ENCODE measurements at regions not wholly inside any gene's neighbourhood (a gene's known extent, or its start where the extent isn't known, plus 50 kb on each side); places are given as distances from the start of the nearest gene placed in this dataset.

DNA sequence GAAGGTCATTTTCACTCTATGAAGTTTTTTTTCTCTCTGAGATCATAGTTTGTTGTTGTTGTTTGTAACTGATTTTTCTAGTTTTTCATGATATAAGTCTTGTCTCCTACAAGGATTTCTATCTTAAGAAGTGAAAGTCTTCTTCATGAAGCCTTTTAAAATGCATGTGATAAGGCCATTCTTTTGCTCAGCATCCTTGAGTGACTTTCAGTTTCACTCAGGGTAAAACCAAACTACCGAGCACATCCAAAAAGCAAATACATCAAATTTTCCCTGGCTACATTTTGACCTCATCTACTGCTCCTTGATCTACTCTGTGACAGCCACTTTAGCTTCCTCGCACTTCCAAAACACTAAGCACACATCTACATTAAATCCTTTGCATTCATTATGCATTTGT lies 580.7 kb downstream of the KCTD8 start:
- POLR2A ChIA-PET, result no interaction called here
- Mint-ChIP-seq H3K4me3 (ENCODE audit: unreplicated experiment) (no peak overlapping the region), H3K27ac (ENCODE audit: unreplicated experiment) (no peak overlapping the region), H3K4me1 (ENCODE audit: low read depth, unreplicated experiment) (no peaks in the 10 kb centered on the region), H3K36me3 (ENCODE audit: insufficient read depth, unreplicated experiment) (no peaks in the 10 kb centered on the region), H3K27me3 (ENCODE audit: insufficient read depth, unreplicated experiment) (no peaks in the 10 kb centered on the region), H3K9me3 (ENCODE audit: unreplicated experiment) (peaks cover 10% of the 10 kb centered on the region)
- Histone ChIP-seq H3K4me3 (ENCODE audit: low read depth, low read length) (no peak overlapping the region), H3K4me1 (no peaks in the 10 kb centered on the region), H3K27me3 (replicated peaks; ENCODE audit: control insufficient read depth, insufficient read depth, low read length) (no peaks in the 10 kb centered on the region), H3K9me3 (peaks cover 11% of the 10 kb centered on the region), H3K36me3 (ENCODE audit: control insufficient read depth, insufficient read depth, low read length) (no peaks in the 10 kb centered on the region)
- intact Hi-C loops (cut with micrococcal nuclease; ENCODE audit: unreplicated experiment), result no loop called here
- no TSS peak for BruUV-seq (replicated peaks)
- CTCF ChIA-PET, result no interaction called here
- TF ChIP-seq, protein P1, sequence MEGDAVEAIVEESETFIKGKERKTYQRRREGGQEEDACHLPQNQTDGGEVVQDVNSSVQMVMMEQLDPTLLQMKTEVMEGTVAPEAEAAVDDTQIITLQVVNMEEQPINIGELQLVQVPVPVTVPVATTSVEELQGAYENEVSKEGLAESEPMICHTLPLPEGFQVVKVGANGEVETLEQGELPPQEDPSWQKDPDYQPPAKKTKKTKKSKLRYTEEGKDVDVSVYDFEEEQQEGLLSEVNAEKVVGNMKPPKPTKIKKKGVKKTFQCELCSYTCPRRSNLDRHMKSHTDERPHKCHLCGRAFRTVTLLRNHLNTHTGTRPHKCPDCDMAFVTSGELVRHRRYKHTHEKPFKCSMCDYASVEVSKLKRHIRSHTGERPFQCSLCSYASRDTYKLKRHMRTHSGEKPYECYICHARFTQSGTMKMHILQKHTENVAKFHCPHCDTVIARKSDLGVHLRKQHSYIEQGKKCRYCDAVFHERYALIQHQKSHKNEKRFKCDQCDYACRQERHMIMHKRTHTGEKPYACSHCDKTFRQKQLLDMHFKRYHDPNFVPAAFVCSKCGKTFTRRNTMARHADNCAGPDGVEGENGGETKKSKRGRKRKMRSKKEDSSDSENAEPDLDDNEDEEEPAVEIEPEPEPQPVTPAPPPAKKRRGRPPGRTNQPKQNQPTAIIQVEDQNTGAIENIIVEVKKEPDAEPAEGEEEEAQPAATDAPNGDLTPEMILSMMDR (IDR thresholded peaks at IDR 0.05; ENCODE audit: insufficient read depth in 1 of 2, low read depth in 1 of 2, low read length in 1 of 2, severe bottlenecking in 1 of 2, unreplicated experiment in 1 of 2), result no peak
- no peak for DNase-seq

DNA sequence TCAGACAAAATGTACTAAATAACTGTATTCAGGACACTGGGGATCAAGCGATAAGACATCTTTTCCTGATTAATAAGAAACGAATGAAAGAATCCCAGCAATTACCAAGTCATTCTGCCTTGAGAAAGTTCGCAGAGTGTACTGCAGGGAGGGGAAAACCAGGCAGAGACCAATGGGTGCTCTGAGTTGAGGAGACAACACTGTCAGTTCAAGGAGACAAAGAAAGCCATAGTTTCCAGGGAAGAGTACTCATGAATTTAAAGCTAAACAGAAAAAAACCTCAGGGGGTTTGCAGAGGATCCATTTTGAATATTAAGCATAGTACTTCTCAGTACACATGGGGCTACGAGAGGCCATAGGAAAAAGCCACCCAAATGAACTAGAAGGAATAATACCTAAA lies 573.0 kb downstream of the KCTD8 start:
- no peaks in the 10 kb centered on the region for H3K36me3 ChIP-seq (ENCODE audit: control insufficient read depth, insufficient read depth, low read length)
- H3K4me3 ChIP-seq (ENCODE audit: low read depth, low read length), result no peak overlapping the region
- H3K36me3 Mint-ChIP-seq (ENCODE audit: insufficient read depth, unreplicated experiment), result no peaks in the 10 kb centered on the region
- H3K4me1 ChIP-seq, result no peaks in the 10 kb centered on the region
- peaks cover 11% of the 10 kb centered on the region for H3K9me3 ChIP-seq
- H3K4me3 Mint-ChIP-seq (ENCODE audit: unreplicated experiment), result no peak overlapping the region
- H3K27me3 ChIP-seq (replicated peaks; ENCODE audit: control insufficient read depth, insufficient read depth, low read length), result no peaks in the 10 kb centered on the region
- H3K27ac Mint-ChIP-seq (ENCODE audit: unreplicated experiment), result no peak overlapping the region
- BruUV-seq (replicated peaks), result no TSS peak
- H3K27me3 Mint-ChIP-seq (ENCODE audit: insufficient read depth, unreplicated experiment), result no peaks in the 10 kb centered on the region
- DNase-seq, result no peak
- no peaks in the 10 kb centered on the region for H3K4me1 Mint-ChIP-seq (ENCODE audit: low read depth, unreplicated experiment)
- ChIA-PET CTCF (no interaction called here), POLR2A (no interaction called here)
- H3K9me3 Mint-ChIP-seq (ENCODE audit: unreplicated experiment), result peaks cover 10% of the 10 kb centered on the region
- TF ChIP-seq, protein P1 (IDR thresholded peaks at IDR 0.05; ENCODE audit: insufficient read depth in 1 of 2, low read depth in 1 of 2, low read length in 1 of 2, severe bottlenecking in 1 of 2, unreplicated experiment in 1 of 2), result no peak
- intact Hi-C loops (cut with micrococcal nuclease; ENCODE audit: unreplicated experiment), result no loop called here

DNA sequence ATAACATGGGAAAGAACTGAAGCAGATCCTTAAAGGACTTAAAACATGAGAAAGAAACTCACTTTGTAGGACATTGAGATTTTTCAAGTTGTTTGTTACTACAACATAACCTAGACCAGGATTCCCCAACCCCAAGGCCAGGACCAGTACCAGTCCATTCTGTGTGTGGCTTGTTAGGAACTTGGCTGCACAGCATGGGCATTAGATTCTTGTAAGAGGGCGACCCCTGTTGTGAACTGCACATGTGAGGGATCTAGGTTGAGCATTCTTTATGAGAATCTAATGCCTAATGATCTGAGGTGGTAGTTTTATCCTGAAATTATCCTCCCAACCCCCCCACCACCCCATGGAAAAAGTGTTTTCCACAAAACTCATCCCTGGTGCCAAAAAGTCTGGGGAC lies 566.1 kb downstream of the KCTD8 start:
- POLR2A ChIA-PET, result no interaction called here
- TF ChIP-seq, protein P1 (IDR thresholded peaks at IDR 0.05; ENCODE audit: insufficient read depth in 1 of 2, low read depth in 1 of 2, low read length in 1 of 2, severe bottlenecking in 1 of 2, unreplicated experiment in 1 of 2), result no peak

More for the DNA sequence above, 566.1 kb downstream of the KCTD8 start:
- no peaks in the 10 kb centered on the region for H3K4me1 Mint-ChIP-seq (ENCODE audit: low read depth, unreplicated experiment)
- CTCF ChIA-PET, result no interaction called here
- no peaks in the 10 kb centered on the region for H3K9me3 Mint-ChIP-seq (ENCODE audit: unreplicated experiment)
- intact Hi-C loops (cut with micrococcal nuclease; ENCODE audit: unreplicated experiment), result no loop called here
- Histone ChIP-seq H3K9me3 (no peaks in the 10 kb centered on the region), H3K27me3 (replicated peaks; ENCODE audit: control insufficient read depth, insufficient read depth, low read length) (no peaks in the 10 kb centered on the region), H3K4me3 (ENCODE audit: low read depth, low read length) (no peak overlapping the region), H3K36me3 (ENCODE audit: control insufficient read depth, insufficient read depth, low read length) (no peaks in the 10 kb centered on the region), H3K4me1 (no peaks in the 10 kb centered on the region)
- H3K27me3 Mint-ChIP-seq (ENCODE audit: insufficient read depth, unreplicated experiment), result no peaks in the 10 kb centered on the region
- H3K4me3 Mint-ChIP-seq (ENCODE audit: unreplicated experiment), result no peak overlapping the region
- H3K36me3 Mint-ChIP-seq (ENCODE audit: insufficient read depth, unreplicated experiment), result no peaks in the 10 kb centered on the region
- BruUV-seq (replicated peaks), result no TSS peak
- DNase-seq, result no peak
- no peak overlapping the region for H3K27ac Mint-ChIP-seq (ENCODE audit: unreplicated experiment)

Data from Caco-2 (cell line).